CD4-positive, alpha-beta T cell treated with Interferon alpha-2 for 1 hour (primary cell): ENCODE measurements at regions not wholly inside any gene's neighbourhood (a gene's known extent, or its start where the extent isn't known, plus 50 kb on each side); places are given as distances from the start of the nearest gene placed in this dataset.
"Not testable (repeated sequence)": the region's sequence is repeated elsewhere in the genome, so short reads cannot be mapped to it uniquely, and the experiment has no call there.

Experiments used
- DNase-seq, 2 donors: peaks; one replicate each; pipeline ENCODE4 v3.0.0-alpha.2; 2020 to 2022

DNA sequence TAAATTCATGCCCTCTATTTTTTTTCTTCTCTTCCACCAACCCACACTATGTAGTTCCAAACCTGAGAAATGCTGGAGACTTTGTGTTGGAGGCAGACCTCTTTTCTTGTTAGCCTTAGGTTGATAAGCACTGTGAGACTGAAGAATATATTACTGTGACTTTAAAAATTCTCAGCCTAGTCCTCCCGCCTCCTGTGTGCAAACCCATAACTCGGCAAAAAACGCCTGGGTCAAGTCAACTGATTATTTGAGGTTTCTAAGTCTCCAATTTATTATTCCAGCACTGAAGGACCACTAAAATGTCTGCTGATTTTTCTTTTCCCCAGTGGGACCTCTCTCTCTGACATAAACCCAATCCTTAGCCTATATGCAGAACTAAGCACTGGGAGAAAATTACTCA lies 1946.0 kb upstream of the RAG2 start:
- no peak for DNase-seq

DNA sequence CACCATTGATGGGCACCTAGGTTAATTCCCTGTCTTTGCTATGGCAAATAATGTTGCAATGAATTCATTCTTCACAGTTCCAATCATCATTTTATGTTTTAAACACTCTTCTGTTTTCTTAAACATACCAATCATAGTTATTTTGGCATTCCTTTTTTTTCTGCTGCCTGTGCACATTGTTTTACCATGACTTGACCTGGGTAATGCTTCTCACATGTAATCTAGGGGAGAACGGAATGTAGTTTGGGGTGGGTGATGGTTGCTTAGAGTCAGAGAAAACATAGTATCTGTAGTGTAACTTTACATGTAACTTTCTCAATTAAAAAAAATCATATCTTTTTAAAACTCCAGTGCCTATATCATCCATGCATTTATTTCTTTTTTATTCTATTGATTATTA lies 1945.3 kb upstream of the RAG2 start:
- DNase-seq: no peak

GRCh38 chr11:38538866-38539680 lies 1941.0 kb upstream of the RAG2 start:
- DNase-seq: no peak

DNA sequence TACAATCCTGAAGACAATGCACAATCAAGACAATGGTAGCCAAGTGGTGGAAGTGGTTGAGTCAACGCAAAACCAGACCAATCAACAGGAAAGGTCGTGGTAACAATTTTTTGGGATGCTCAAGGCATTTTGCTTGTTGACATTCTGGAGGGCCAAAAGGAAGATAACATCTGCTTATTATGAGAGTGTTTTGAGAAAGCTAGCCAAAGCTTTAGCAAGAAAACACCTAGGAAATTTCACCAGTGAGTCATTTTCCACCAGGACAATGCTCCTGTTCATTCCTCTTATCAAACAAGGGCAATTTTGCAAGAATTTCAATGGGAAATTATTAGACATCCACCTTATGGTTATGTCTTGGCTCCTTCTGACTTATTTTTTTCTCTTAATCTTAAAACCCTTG lies 1932.2 kb upstream of the RAG2 start:
- DNase-seq: no peak

DNA sequence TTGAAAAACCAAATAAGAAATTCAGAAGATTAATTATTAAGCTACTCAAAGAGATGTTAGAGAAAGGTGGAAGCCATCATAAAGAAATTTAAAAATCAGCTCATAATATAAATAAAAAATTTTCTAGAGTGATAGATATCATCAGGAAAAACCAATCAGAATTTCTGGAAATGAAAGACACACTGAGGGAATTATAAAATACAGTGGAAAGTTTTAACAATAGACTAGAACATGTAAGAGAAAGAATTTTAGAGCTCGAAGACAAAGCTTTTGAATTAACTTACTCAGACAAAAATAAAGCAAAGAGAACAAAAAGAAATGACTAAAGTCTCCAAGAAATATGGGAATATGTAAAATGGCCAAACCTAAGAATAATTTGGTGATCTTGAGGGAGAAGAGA lies 1926.9 kb upstream of the RAG2 start:
- no peak for DNase-seq

DNA sequence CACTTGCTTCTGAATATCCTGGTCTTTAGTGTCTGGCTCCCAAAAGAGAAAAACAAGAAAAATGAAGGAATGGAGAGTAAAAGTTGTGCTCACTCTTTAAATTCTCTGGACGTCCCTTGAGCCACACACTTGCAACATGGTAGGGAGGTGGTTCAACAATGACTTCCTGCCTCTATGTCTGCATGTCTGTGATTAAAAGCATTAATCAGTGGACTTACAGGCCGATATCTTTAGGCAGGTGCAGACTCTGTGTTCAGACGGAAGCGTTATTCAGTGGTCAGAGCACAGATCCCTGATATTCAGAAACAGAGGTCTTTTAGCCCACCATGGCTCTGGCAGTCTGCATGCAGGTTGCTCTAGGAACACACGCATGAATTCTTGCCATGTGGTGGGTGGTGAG lies 1920.0 kb upstream of the RAG2 start:
- DNase-seq: no peak

DNA sequence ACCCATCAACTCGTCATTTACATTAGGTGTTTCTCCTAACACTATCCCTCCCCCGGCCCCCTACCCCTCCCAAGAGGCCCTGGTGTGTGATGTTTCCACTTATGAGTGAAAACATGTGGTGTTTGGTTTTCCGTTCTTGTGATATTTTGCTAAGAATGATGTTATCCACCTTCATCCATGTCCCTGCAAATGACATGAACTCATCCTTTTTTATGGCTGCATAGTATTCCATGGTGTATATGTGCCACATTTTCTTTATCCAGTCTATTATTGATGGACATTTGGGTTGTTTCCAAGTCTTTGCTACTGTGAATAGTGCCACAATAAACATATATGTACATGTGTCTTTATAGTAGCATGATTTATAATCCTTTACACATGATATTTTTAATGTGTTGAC lies 1914.8 kb upstream of the RAG2 start:
- DNase-seq: not testable (repeated sequence)

DNA sequence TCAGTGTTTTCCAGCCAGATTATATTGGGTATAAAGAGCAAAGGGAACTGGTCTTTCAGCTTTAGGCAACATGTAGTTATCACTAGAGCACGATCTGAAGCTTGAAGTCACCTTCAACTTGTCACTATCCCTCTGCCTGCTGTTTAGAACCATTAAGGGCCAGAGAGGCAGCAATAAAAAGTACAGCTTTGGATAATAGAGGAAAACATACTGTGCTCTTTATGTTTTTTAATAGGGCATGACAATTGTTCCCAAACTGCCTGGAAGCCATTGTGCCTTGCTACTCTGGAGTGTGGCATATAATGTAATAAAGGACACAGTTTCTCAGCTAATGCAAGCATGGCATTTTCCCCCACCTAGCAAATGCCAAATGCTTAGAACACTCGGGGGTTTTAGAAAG lies 1912.0 kb upstream of the RAG2 start:
- no peak for DNase-seq

GRCh38 chr11:38503876-38504275 lies 1905.8 kb upstream of the RAG2 start:
- DNase-seq: no peak

GRCh38 chr11:38498721-38499120 lies 1900.7 kb upstream of the RAG2 start:
- DNase-seq: no peak

DNA sequence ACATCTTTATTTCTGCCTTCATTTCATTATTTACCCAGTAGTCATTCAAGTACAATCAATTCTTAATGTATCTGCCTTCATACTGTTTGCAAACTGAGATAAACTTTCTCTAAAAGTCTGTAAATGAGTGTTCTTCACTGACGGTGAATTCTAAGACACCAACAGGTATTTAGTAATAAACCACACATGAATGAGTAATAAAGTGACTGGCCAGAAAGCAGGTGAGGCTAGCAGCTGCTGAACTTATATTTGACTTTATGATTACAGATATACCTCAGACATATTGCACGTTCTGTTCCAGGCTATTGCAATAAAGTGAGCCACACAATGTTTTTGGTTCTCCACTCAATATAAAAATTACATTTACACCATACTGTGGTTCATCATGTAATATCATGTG lies 1894.0 kb upstream of the RAG2 start:
- DNase-seq: no peak

DNA sequence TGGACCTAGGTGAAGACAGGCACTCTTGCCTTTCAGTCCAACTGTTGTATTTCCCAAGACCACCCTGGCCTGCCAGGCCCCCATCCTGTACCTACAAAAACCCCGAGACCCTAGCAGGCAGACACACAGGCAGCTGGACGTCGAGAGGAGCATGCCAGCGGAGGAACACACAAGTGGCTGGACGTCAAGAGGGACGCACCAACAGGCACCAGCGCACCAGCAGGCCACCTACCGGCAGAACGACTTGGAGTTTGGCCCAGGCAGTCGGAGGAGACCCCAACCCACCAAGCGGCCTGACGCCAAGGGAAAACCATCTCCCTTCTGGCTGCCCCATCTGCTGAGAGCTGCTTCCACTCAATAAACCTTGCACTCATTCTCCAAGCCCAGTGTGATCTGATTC lies 1883.4 kb upstream of the RAG2 start:
- no peak for DNase-seq

DNA sequence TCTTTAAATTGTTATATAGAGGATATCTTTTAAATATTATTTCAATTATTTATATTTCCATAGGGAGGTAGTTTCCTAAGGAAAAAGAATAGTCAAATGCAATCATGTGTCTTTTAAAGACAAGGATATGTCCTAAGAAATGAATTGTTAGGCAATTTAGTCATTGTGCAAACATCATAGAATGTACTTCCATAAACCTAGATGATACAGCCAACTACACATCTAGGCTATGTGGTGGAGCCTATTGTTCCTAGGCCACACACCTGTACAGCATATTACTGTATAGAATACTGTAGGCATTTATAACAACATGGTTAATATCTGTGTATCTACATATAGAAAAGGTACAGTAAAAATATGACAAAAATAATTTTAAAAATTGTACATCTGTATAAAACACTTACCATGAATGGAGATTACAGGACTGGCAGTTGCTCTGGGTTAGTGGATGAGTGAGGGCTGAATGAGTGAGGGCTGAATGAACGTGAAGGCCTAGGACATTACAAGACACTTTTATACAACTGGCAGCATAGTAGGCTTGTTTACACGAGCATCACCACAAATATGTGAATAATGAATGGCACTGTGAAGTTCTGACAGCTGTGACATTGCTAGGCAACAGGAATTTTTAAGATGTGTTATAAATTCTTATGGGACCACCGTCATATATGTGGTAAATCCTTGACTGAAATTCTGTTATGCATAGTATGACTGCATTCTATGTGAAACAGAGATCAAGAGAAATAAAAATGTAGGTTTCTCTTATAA lies 1879.0 kb upstream of the RAG2 start:
- no peak for DNase-seq

- no peak for DNase-seq
Observed at GRCh38 chr11:38461751-38462150, 1863.7 kb upstream of the RAG2 start.

DNA sequence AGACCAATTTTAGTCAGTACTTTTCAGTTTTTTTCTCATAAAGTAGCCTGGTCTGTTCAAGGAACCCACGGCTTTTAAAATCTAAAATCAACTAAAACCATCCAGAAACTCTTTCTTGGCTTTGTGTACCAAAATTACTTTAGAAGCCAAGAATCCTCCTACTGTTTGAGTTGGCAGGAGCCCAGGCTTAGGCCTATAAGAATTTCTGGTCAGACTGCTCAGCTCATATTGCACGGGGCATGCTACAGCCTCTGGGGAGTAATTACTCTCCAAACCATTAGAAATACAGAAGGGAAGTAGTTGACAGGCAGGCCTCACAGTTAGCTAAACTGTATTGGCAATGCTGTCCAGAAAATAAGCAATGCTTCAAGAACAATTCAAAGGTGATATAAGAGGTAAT lies 1862.9 kb upstream of the RAG2 start:
- DNase-seq: no peak

GRCh38 chr11:38460429-38460828 lies 1862.4 kb upstream of the RAG2 start:
- DNase-seq: no peak

- DNase-seq: no peak
Observed at GRCh38 chr11:38456371-38456770, 1858.3 kb upstream of the RAG2 start.

DNA sequence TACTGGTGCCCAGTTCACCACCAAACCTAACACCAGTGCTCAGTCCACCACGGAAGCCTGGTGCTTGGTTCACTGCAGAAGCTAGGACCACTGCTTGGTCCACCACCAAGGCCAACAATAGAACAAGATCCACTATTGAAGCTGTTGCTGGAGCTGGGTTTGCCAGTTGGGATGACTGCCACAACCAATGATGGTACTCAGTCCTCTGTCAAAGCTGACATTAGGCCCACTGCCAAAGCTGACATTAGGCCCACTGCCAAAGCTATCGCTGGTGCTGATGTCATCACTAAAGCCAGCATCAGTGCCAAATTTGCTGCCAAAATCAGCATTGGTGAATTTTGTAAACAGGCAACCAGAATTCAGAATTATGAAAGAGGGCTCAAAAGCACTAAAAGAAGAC lies 1850.2 kb upstream of the RAG2 start:
- DNase-seq: no peak

DNA sequence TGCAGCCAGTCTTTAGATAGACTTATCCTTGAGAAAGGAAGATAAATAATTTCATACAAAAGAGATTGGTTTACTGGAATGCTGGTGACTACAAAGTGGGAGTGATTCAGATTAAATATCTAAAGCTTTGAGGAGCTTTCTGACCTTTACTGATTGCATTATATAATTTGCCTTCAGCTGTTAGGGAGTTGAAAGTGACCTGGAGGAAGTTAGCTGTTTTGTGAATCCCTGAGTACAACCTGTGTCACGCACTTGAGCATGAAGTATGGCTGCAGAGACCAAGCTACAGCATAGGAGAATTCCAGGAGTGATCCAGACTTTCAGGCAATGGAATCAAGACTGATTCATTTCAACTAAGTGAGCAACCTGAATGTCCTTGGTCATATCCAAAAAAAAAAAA lies 1848.3 kb upstream of the RAG2 start:
- DNase-seq: no peak

DNA sequence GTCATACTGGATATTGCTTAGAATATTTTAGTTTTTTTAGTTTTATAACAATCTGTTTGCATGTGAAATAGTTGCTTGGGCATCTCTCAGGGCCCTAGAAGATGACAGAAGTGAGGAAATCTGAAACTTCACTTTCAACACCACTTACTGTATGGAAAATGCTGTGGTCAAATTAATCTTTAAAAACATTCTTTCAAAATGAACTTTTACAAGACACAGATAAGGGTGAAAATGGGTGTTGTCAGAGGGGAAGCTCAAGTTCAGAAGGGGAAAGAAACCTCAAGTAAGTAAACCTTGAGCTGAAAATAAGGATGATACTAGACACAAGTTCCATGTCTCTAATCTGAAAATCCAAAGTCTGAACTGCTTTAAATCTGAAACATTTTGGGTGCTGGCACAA lies 1840.1 kb upstream of the RAG2 start:
- no peak for DNase-seq

GRCh38 chr11:38425578-38425977 lies 1827.5 kb upstream of the RAG2 start:
- DNase-seq: no peak

DNA sequence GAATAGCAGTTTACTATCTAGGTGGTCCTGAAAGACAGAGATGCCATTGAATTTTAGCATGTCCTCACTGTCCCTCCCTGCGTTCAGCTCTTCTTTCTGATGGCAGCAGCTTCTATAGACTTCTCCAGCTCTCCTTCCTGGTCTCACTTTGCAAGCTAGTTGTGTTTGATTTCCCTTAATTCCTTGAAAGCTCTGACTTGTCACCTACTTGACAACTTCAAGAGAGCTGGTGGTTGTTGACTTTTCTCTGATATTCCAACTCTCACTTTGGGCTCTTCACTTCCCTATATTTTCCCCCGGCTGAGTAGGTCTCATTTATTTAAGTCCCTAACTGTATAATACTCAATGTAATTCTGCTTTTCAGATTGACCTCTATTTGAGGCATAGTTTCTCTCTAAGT lies 1825.0 kb upstream of the RAG2 start:
- no peak for DNase-seq

- DNase-seq: no peak
Observed at GRCh38 chr11:38416141-38416540, 1818.1 kb upstream of the RAG2 start.

DNA sequence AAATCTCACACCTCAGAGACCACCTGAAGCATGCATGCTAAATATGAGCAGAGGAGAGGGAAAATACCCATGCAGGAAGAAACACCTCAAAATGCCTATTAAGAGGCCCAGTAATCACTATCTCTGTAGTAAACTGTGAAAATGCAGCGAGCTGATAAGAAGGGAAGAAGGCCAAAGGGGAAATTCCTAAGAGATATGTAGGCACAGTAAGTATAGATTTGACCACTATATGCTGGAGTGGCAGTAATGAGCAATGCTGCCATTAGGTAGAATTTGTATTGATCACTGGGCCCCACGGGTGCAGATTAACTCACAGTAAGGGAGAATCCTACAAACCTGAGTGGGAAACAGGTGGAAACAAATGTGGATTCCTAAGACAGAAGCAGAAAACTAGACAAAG lies 1813.1 kb upstream of the RAG2 start:
- no peak for DNase-seq

GRCh38 chr11:38402063-38402462 lies 1804.0 kb upstream of the RAG2 start:
- no peak for DNase-seq
